Spleen (tissue), 11 donors: ENCODE measurements at regions not wholly inside any gene's neighbourhood (a gene's known extent, or its start where the extent isn't known, plus 50 kb on each side); places are given as distances from the start of the nearest gene placed in this dataset.

Experiments
- DNase-seq: peaks from one replicate; pipeline ENCODE4 v3.0.0-alpha.2; 2020
- H3K27ac ChIP-seq, 8 donors: fragments of 200-600 bp; sonication (generic) in 7 of 8; 1 replicate in 4 of 8; 2 replicates in 4 of 8; pipeline versions ENCODE4 v1.5.0 to v1.8.0; 2016 to 2021; ENCODE audit warnings: inconsistent platforms in 4 of 8, mild to moderate bottlenecking in 4 of 8, moderate library complexity in 1 of 8
- H3K27me3 ChIP-seq, 7 donors: fragments of 200-600 bp; sonication (generic) in 6 of 7; replicated peaks in 1 of 7; 1 replicate in 4 of 7; 2 replicates in 3 of 7; pipeline versions ENCODE4 v1.5.0 to v1.8.0; 2016 to 2021; ENCODE audit warnings: inconsistent platforms in 3 of 7, mild to moderate bottlenecking in 1 of 7
- H3K36me3 ChIP-seq, 6 donors: fragments of 200-600 bp; sonication (generic) in 5 of 6; 1 replicate in 4 of 6; 2 replicates in 2 of 6; pipeline versions ENCODE4 v1.5.0 to v1.8.0; 2016 to 2021; ENCODE audit warnings: inconsistent platforms in 2 of 6
- H3K4me1 ChIP-seq, 6 donors: fragments of 200-600 bp; sonication (generic) in 5 of 6; 1 replicate in 3 of 6; 2 replicates in 3 of 6; pipeline versions ENCODE4 v1.5.0 to v1.8.0; 2016 to 2021; ENCODE audit warnings: inconsistent platforms in 3 of 6
- H3K4me3 ChIP-seq, 8 donors: fragments of 200-600 bp; sonication (generic) in 7 of 8; 1 replicate in 4 of 8; 2 replicates in 4 of 8; pipeline versions ENCODE4 v1.5.0 to v1.8.0; 2016 to 2021; ENCODE audit warnings: inconsistent platforms in 4 of 8, mild to moderate bottlenecking in 4 of 8, moderate library complexity in 2 of 8
- H3K9me3 ChIP-seq, 8 donors: fragments of 200-600 bp; sonication (generic) in 7 of 8; 1 replicate in 4 of 8; 2 replicates in 4 of 8; pipeline versions ENCODE4 v1.5.0 to v1.8.0; 2016 to 2021; ENCODE audit warnings: inconsistent platforms in 4 of 8
- POLR2A ChIP-seq, 3 donors: fragments of 450-650 bp; IDR thresholded peaks; one replicate each; pipeline ENCODE4 v1.5.1; 2017; ENCODE audit warnings: antibody characterized with exemption in 3 of 3, mild to moderate bottlenecking in 1 of 3
- POLR2AphosphoS5 ChIP-seq, 3 donors: sonication (generic); formaldehyde crosslinking; IDR thresholded peaks; one replicate each; pipeline ENCODE4 v1.5.1; 2017; ENCODE audit warnings: antibody characterized with exemption in 3 of 3
- WGBS, 5 donors: extraction: QIAGEN DNeasy Blood & Tissue Kit in 3 of 5; methylation state at CpG; one replicate each; pipeline versions ENCODE4 v1.1.5 to v1.1.7; 2013 to 2018; 5-methylcytosine and 5-hydroxymethylcytosine counted together
- intact Hi-C: fragments of 100-400 bp; cut with DNase I; formaldehyde crosslinking; loops from one replicate; pipeline ENCODE4 v1.15.0; 2023; ENCODE audit warnings: low total_unique reads
- TF ChIP-seq, protein P1 (sequence below), 11 experiments: fragments of 200-600 bp in 7 of 11; fragments of 450-650 bp in 4 of 11; sonication (generic) in 4 of 11; IDR thresholded peaks in 8 of 11; conservative IDR thresholded peaks in 3 of 11; 1 replicate in 7 of 11; 2 replicates in 4 of 11; pipeline versions ENCODE4 v1.4.0 to v1.8.0; 2016 to 2021; ENCODE audit warnings: antibody characterized with exemption in 11 of 11, inconsistent platforms in 4 of 11, mild to moderate bottlenecking in 1 of 11
- donor health status: healthy with polysubstance abuse.
- donor health status: DM: no; HTN: no; CAD: no; lungs with moderate emphysema.
- donor health status: DM: no; HTN: no; CAD: no.
- donor health status: Bipolar disorder and iron deficiency.
- donor health status: healthy.
- donor health status: DM: no; HTN: no; CAD: no.
- donor health status: DM: yes; HTN: yes; CAD: no.

DNA sequence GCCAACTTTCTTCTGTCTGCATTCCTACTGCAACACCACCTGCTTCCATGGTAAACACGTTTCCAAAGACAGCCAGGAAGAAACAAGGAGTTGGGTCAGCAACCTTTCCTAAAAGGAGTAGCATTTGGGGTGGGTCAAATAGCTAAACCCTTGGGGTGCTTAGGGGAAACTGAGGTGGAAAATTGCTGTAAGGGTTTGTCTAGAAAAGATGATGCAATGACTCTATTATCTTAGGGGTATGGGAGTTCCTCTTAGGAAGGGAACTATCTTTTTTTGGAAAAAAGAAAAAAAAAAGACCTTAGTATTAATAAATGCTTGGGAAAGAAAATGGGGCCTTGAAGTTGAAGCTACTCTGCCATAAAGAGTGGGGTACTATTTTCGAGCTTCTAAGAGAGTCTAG lies 86.1 kb upstream of the POMGNT2 start:
- intact Hi-C loops = no loop called here
- Histone ChIP-seq H3K27me3 (no peaks in the 10 kb centered on the region), H3K27ac (no peak overlapping the region), H3K4me1 (peaks cover 0 to 24% (median 12%) of the 10 kb centered on the region in 6 donors), H3K4me3 (no peak overlapping the region), H3K36me3 (no peaks in the 10 kb centered on the region), H3K9me3 (peaks cover 0 to 5% (median 0%) of the 10 kb centered on the region in 8 donors)
- DNase-seq = no peak
- 33 to 63% (median 54%) methylated on average over 2 of the region's 2 CpGs for WGBS, 5 donors
- TF ChIP-seq, protein P1, sequence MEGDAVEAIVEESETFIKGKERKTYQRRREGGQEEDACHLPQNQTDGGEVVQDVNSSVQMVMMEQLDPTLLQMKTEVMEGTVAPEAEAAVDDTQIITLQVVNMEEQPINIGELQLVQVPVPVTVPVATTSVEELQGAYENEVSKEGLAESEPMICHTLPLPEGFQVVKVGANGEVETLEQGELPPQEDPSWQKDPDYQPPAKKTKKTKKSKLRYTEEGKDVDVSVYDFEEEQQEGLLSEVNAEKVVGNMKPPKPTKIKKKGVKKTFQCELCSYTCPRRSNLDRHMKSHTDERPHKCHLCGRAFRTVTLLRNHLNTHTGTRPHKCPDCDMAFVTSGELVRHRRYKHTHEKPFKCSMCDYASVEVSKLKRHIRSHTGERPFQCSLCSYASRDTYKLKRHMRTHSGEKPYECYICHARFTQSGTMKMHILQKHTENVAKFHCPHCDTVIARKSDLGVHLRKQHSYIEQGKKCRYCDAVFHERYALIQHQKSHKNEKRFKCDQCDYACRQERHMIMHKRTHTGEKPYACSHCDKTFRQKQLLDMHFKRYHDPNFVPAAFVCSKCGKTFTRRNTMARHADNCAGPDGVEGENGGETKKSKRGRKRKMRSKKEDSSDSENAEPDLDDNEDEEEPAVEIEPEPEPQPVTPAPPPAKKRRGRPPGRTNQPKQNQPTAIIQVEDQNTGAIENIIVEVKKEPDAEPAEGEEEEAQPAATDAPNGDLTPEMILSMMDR (IDR thresholded peaks at IDR 0.05 in 8 of 11, conservative IDR thresholded peaks at IDR 0.05 in 3 of 11) = no peak
- TF ChIP-seq POLR2AphosphoS5 (IDR thresholded peaks at IDR 0.05) (no peak), POLR2A (IDR thresholded peaks at IDR 0.05) (no peak)

DNA sequence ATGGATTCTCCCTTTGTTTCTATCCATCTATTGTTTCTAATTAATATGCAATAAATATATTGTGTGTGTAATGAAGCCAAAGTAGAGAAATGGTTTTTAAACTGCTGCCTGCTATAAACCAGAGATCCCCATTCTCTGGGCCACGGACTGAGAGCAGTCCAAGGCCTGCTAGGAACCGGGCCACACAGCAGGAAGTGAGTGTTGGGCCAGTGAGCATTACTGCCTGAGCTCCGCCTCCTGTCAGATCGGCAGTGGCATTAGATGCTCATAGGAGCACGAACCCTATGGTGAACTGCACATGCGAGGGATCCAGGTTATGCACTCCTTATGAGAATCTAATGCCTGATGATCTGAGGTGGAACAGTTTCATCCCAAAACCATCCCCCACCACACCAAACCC lies 85.2 kb upstream of the POMGNT2 start:
- 64 to 83% (median 74%) methylated on average over 2 to 6 of the region's 6 CpGs for WGBS, 5 donors
- H3K4me1 ChIP-seq = peaks cover 0 to 24% (median 12%) of the 10 kb centered on the region in 6 donors

DNA sequence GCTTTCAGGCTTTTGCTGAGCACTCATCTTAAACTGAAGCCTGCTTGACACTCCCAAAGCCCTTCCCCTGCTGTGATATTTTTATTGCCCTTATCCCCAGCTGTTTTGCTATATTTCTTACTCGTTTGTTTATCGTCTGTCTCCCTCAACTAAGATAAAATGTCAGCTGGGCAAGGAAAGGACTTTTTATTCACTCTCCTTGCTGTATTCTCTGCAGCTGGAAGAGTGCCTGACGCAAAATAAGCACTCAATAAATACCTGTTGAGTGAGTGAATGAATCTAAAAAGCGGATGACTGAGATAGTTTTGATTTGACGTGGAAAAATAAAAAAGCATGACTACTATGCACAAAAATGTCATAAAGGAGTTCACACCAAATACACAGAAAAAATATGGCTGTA lies 84.8 kb upstream of the POMGNT2 start:
- Histone ChIP-seq H3K27ac (no peak overlapping the region), H3K36me3 (no peaks in the 10 kb centered on the region), H3K9me3 (peaks cover 0 to 5% (median 0%) of the 10 kb centered on the region in 8 donors), H3K4me3 (no peak overlapping the region), H3K27me3 (no peaks in the 10 kb centered on the region), H3K4me1 (peaks cover 0 to 24% (median 12%) of the 10 kb centered on the region in 6 donors)
- 83 to 91% (median 87%) methylated on average over 5 of the region's 5 CpGs for WGBS, 5 donors
- intact Hi-C loops = no loop called here
- no peak for DNase-seq
- no peak for TF ChIP-seq POLR2AphosphoS5 (IDR thresholded peaks at IDR 0.05)
- TF ChIP-seq, protein P1 (IDR thresholded peaks at IDR 0.05 in 8 of 11, conservative IDR thresholded peaks at IDR 0.05 in 3 of 11) = no peak
- TF ChIP-seq POLR2A (IDR thresholded peaks at IDR 0.05) = no peak

More for the DNA sequence above, 85.2 kb upstream of the POMGNT2 start:
- Histone ChIP-seq H3K9me3 (peaks cover 0 to 5% (median 0%) of the 10 kb centered on the region in 8 donors), H3K4me3 (no peak overlapping the region), H3K27ac (no peak overlapping the region), H3K27me3 (no peaks in the 10 kb centered on the region), H3K36me3 (no peaks in the 10 kb centered on the region)
- DNase-seq = no peak
- TF ChIP-seq, protein P1 (IDR thresholded peaks at IDR 0.05 in 8 of 11, conservative IDR thresholded peaks at IDR 0.05 in 3 of 11) = no peak
- TF ChIP-seq POLR2A (IDR thresholded peaks at IDR 0.05) (no peak), POLR2AphosphoS5 (IDR thresholded peaks at IDR 0.05) (no peak)
- intact Hi-C loops = no loop called here

DNA sequence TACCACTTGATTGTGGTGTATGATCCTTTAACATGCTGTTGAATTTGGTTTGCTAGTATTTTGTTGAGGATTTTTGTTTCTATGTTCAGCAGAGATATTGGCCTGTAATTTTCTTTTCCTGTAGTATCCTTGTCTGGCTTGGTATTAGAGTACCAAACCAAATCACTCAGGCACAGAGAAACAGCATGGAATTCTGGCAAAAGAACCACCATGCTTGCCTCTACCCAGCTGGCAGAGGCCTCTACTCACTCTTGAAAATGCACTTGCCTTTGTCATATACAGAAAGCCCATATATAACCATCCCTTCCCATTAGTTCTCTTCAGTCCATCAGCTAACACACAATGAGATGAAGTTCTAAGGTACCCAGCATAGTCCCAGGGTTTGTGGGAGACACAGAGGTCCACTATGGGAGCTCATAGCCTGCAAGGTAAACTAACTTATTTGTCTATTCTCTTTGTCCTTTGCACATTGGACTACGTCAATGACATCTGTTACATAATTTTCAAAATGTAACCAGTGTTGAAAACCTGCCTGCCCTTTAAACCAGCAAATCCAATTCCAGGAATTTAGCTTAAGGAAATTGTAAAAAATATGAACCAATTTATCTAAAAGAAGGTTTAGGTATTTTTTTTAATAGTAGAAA lies 82.1 kb upstream of the POMGNT2 start:
- no peak overlapping the region for H3K4me3 ChIP-seq
- no peaks in the 10 kb centered on the region for H3K36me3 ChIP-seq
- no peak for DNase-seq
- no peaks in the 10 kb centered on the region for H3K27me3 ChIP-seq
- intact Hi-C loops = no loop called here
- TF ChIP-seq, protein P1 (IDR thresholded peaks at IDR 0.05 in 8 of 11, conservative IDR thresholded peaks at IDR 0.05 in 3 of 11) = no peak
- no peak for TF ChIP-seq POLR2AphosphoS5 (IDR thresholded peaks at IDR 0.05)
- no peak for TF ChIP-seq POLR2A (IDR thresholded peaks at IDR 0.05)
- WGBS, 5 donors = 90 to 100% (median 98%) methylated on average over 1 of the region's 1 CpG
- no peak overlapping the region for H3K27ac ChIP-seq
- H3K9me3 ChIP-seq = peaks cover 0 to 5% (median 0%) of the 10 kb centered on the region in 8 donors
- H3K4me1 ChIP-seq = peaks cover 0 to 1% (median 0%) of the 10 kb centered on the region in 6 donors
